ENCODE measurements at regions not wholly inside any gene's neighbourhood (a gene's known extent, or its start where the extent isn't known, plus 50 kb on each side); places are given as distances from the start of the nearest gene placed in this dataset.

- H3K27ac ChIP-seq (ENCODE audit: poor library complexity, severe bottlenecking), result no peak overlapping the region
- no peaks in the 10 kb centered on the region for H3K9me3 ChIP-seq (ENCODE audit: severe bottlenecking)
- no peaks in the 10 kb centered on the region for H3K36me3 ChIP-seq (ENCODE audit: low read depth)
- H3K4me1 ChIP-seq (ENCODE audit: insufficient read depth, poor library complexity, severe bottlenecking), result peaks cover 12% of the 10 kb centered on the region
- no peak overlapping the region for H3K4me3 ChIP-seq (ENCODE audit: severe bottlenecking)
- ATAC-seq (ENCODE audit: low read depth) (no peak), DNase-seq (ENCODE audit: low spot score) (no peak)
- H3K27me3 ChIP-seq (ENCODE audit: insufficient read depth, poor library complexity, severe bottlenecking), result no peaks in the 10 kb centered on the region
- peak; percentile 46 for TF ChIP-seq CTCF (IDR thresholded peaks at IDR 0.05; ENCODE audit: poor library complexity, severe bottlenecking)
These were observed 299.9 kb upstream of the MSX2 start for GRCh38 chr5:174424219-174425053.

GRCh38 chr5:174425271-174425963 lies 299.0 kb upstream of the MSX2 start:
- Histone ChIP-seq H3K4me3 (ENCODE audit: severe bottlenecking) (no peak overlapping the region), H3K4me1 (ENCODE audit: insufficient read depth, poor library complexity, severe bottlenecking) (peaks cover 12% of the 10 kb centered on the region), H3K9me3 (ENCODE audit: severe bottlenecking) (no peaks in the 10 kb centered on the region), H3K27me3 (ENCODE audit: insufficient read depth, poor library complexity, severe bottlenecking) (no peaks in the 10 kb centered on the region), H3K27ac (ENCODE audit: poor library complexity, severe bottlenecking) (no peak overlapping the region), H3K36me3 (ENCODE audit: low read depth) (no peaks in the 10 kb centered on the region)
- no peak for TF ChIP-seq CTCF (IDR thresholded peaks at IDR 0.05; ENCODE audit: poor library complexity, severe bottlenecking)
- no peak for DNase-seq (ENCODE audit: low spot score)
- ATAC-seq (ENCODE audit: low read depth), result peak; percentile 88

GRCh38 chr5:174425964-174426290 lies 298.5 kb upstream of the MSX2 start:
- DNase-seq (ENCODE audit: low spot score) (no peak), ATAC-seq (ENCODE audit: low read depth) (no peak)
- H3K9me3 ChIP-seq (ENCODE audit: severe bottlenecking), result no peaks in the 10 kb centered on the region
- peaks cover 12% of the 10 kb centered on the region for H3K4me1 ChIP-seq (ENCODE audit: insufficient read depth, poor library complexity, severe bottlenecking)
- H3K27me3 ChIP-seq (ENCODE audit: insufficient read depth, poor library complexity, severe bottlenecking), result no peaks in the 10 kb centered on the region
- H3K36me3 ChIP-seq (ENCODE audit: low read depth), result no peaks in the 10 kb centered on the region
- no peak for TF ChIP-seq CTCF (IDR thresholded peaks at IDR 0.05; ENCODE audit: poor library complexity, severe bottlenecking)
- no peak overlapping the region for H3K27ac ChIP-seq (ENCODE audit: poor library complexity, severe bottlenecking)
- H3K4me3 ChIP-seq (ENCODE audit: severe bottlenecking), result no peak overlapping the region

GRCh38 chr5:174426388-174426787 lies 298.0 kb upstream of the MSX2 start:
- Histone ChIP-seq H3K4me3 (ENCODE audit: severe bottlenecking) (no peak overlapping the region), H3K9me3 (ENCODE audit: severe bottlenecking) (no peaks in the 10 kb centered on the region), H3K4me1 (ENCODE audit: insufficient read depth, poor library complexity, severe bottlenecking) (peaks cover 12% of the 10 kb centered on the region), H3K27me3 (ENCODE audit: insufficient read depth, poor library complexity, severe bottlenecking) (no peaks in the 10 kb centered on the region), H3K27ac (ENCODE audit: poor library complexity, severe bottlenecking) (no peak overlapping the region), H3K36me3 (ENCODE audit: low read depth) (no peaks in the 10 kb centered on the region)
- no peak for DNase-seq (ENCODE audit: low spot score)
- ATAC-seq (ENCODE audit: low read depth), result no peak
- no peak for TF ChIP-seq CTCF (IDR thresholded peaks at IDR 0.05; ENCODE audit: poor library complexity, severe bottlenecking)

GRCh38 chr5:174426851-174427250 lies 297.5 kb upstream of the MSX2 start:
- ATAC-seq (ENCODE audit: low read depth), result no peak
- no peak overlapping the region for H3K4me3 ChIP-seq (ENCODE audit: severe bottlenecking)
- no peaks in the 10 kb centered on the region for H3K27me3 ChIP-seq (ENCODE audit: insufficient read depth, poor library complexity, severe bottlenecking)
- no peak for DNase-seq (ENCODE audit: low spot score)
- no peaks in the 10 kb centered on the region for H3K9me3 ChIP-seq (ENCODE audit: severe bottlenecking)
- H3K27ac ChIP-seq (ENCODE audit: poor library complexity, severe bottlenecking), result no peak overlapping the region
- H3K36me3 ChIP-seq (ENCODE audit: low read depth), result no peaks in the 10 kb centered on the region
- peaks cover 12% of the 10 kb centered on the region for H3K4me1 ChIP-seq (ENCODE audit: insufficient read depth, poor library complexity, severe bottlenecking)
- TF ChIP-seq CTCF (IDR thresholded peaks at IDR 0.05; ENCODE audit: poor library complexity, severe bottlenecking), result no peak

Measured in RWPE2 (cell line).